AG04450 (cell line): ENCODE measurements at regions not wholly inside any gene's neighbourhood (a gene's known extent, or its start where the extent isn't known, plus 50 kb on each side); places are given as distances from the start of the nearest gene placed in this dataset.

Experiments used
- CTCF ChIA-PET: fragments of 300-600, 350-600 bp; formaldehyde crosslinking; extraction: SDS; loops from one replicate; lab custom pipeline; 2022; ENCODE audit warnings: antibody characterized with exemption, inconsistent platforms; lab: Charles Lee
- POLR2A ChIA-PET: fragments of 350-600 bp; formaldehyde crosslinking; extraction: SDS; loops from one replicate; lab custom pipeline; 2021; ENCODE audit warnings: antibody characterized with exemption, inconsistent platforms; lab: Yijun Ruan, JAX
- DNase-seq: peaks from one replicate; pipeline ENCODE4 v3.0.0-alpha.2; 2011; ENCODE audit warnings: low read depth, low spot score
- H3K27ac ChIP-seq: one replicate; pipeline ENCODE4 v1.5.1; 2012; ENCODE audit warnings: low read depth, low read length, control low read depth
- H3K27me3 ChIP-seq: one replicate; pipeline ENCODE4 v1.6.0; 2012; ENCODE audit warnings: low read length; ENCODE audit not compliant: control insufficient read depth, insufficient read depth
- H3K4me3 ChIP-seq: 2 replicates; pipeline ENCODE4 v1.5.1; 2011; ENCODE audit warnings: mild to moderate bottlenecking, low read depth, low read length, control low read depth
- H3K9me3 ChIP-seq: 2 replicates; pipeline ENCODE4 v1.5.1; 2012; ENCODE audit warnings: low read length; ENCODE audit not compliant: control insufficient read depth, insufficient read depth
- TF ChIP-seq, protein P1 (sequence below): IDR thresholded peaks from 2 replicates; pipeline ENCODE4 v1.5.1; 2011; ENCODE audit warnings: low read depth, low read length, control low read depth, inconsistent platforms

DNA sequence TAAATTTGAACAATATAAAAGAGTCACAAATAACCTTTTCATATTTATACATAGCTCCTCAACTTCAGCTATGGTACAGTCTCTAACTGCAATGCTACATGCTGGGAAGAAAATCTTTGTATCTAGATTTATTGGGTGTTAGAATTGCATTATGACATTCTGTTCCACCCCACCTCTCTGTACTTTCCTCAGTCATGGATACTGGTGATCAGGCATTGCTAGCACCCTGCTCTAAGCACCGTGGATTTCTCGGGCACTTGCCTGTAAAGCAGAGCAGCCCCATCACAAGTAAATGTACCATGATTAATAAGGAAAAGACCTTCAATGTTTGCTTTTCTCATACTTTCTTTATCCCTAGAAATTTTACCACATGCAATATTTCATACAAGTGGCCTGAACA, 1028.9 kb upstream of the INTU start:
- H3K27ac ChIP-seq = no peak overlapping the region
- no peak for DNase-seq
- ChIA-PET POLR2A (no interaction called here), CTCF (interaction anchor here (0.5 to 3.0 kb wide), 16 partner anchors 8 to 1291 kb away, joined by 3 to 18 read pairs (median 4); no protein-coding TSS in a partner anchor)
- H3K27me3 ChIP-seq = no peaks in the 10 kb centered on the region
- TF ChIP-seq, protein P1, sequence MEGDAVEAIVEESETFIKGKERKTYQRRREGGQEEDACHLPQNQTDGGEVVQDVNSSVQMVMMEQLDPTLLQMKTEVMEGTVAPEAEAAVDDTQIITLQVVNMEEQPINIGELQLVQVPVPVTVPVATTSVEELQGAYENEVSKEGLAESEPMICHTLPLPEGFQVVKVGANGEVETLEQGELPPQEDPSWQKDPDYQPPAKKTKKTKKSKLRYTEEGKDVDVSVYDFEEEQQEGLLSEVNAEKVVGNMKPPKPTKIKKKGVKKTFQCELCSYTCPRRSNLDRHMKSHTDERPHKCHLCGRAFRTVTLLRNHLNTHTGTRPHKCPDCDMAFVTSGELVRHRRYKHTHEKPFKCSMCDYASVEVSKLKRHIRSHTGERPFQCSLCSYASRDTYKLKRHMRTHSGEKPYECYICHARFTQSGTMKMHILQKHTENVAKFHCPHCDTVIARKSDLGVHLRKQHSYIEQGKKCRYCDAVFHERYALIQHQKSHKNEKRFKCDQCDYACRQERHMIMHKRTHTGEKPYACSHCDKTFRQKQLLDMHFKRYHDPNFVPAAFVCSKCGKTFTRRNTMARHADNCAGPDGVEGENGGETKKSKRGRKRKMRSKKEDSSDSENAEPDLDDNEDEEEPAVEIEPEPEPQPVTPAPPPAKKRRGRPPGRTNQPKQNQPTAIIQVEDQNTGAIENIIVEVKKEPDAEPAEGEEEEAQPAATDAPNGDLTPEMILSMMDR = no peak
- no peak overlapping the region for H3K4me3 ChIP-seq
- no peaks in the 10 kb centered on the region for H3K9me3 ChIP-seq

DNA sequence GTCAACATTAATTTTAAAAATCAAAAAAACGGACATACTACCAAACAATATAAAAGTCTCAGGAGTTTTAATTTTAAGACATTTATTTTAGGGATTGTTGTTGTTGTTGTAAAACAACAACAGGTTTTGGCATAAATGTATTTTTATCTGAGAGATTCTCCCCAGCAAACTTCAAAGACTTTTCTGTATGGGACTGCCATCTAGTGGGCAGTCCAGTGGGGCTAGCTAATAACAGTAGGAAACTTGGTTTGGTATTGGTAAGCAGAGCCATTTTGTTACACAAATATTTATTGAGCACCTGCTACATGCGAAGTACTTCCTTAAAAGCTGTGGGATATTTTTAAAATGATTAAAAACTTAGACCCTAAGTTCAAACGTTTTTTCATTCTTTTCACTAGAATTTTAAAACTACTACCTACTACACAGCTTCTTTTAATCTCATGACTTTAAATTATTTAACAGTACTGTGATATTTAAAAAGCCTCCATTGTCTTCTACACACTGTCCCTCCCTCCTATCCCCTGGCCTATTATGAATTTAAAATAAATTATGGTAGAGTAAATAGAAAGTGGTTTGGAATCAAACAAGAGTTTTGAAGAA, 1028.4 kb upstream of the INTU start:
- DNase-seq = peak; percentile 21
- Histone ChIP-seq H3K9me3 (no peaks in the 10 kb centered on the region), H3K4me3 (no peak overlapping the region), H3K27ac (no peak overlapping the region), H3K27me3 (no peaks in the 10 kb centered on the region)
- POLR2A ChIA-PET = no interaction called here
- CTCF ChIA-PET = interaction anchor here (0.5 to 3.0 kb wide), 18 partner anchors 8 to 1291 kb away, joined by 3 to 18 read pairs (median 4); no protein-coding TSS in a partner anchor
- TF ChIP-seq, protein P1 = peak; percentile 90

DNA sequence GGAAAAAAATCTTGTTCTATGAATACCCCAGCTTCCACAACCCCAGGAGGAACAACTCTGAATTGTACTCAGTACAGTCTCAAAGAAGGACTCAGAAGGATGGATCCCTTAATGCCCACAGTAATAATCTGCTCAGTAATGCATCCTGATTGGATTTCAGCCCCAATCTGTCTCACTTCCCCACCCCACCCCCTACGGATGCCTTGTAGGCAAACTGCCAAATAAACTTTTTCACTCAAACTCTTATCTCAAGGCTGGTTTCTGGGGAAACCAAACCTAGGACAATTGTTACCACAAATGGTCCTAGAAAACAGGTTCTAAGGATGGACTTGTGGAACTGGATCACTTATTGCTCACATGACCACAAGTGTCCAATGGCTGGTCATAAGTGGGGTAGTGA, 1021.8 kb upstream of the INTU start:
- DNase-seq = no peak
- CTCF ChIA-PET = interaction anchor here (1.3 kb wide), 1 partner anchor 790 kb away, joined by 3 read pairs; no protein-coding TSS in a partner anchor
- TF ChIP-seq, protein P1 = no peak
- Histone ChIP-seq H3K4me3 (no peak overlapping the region), H3K9me3 (no peaks in the 10 kb centered on the region), H3K27ac (no peak overlapping the region), H3K27me3 (no peaks in the 10 kb centered on the region)
- POLR2A ChIA-PET = no interaction called here

DNA sequence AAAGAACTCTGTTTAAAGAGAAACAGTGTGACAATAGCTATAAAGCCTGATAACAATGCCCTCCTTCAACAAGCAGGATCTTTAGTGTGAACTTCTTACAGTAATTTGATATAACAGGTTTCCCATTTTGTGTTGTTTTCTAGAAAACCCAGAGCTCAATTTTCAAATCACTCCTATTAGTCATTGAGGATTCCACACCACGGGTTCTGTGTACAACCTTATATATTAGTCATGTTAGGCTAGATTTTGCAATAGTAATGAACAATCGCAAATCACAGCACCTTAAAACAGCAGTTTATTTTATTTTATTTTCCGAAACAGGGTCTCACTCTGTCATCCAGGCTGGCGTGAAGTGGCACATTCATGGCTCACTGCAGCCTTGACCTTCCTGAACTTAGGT, 1020.9 kb upstream of the INTU start:
- CTCF ChIA-PET = interaction anchor here (0.7 to 1.3 kb wide), 3 partner anchors 13 to 1298 kb away, joined by 3 to 4 read pairs (median 3); no protein-coding TSS in a partner anchor
- POLR2A ChIA-PET = no interaction called here
- peak; percentile 30 for DNase-seq

DNA sequence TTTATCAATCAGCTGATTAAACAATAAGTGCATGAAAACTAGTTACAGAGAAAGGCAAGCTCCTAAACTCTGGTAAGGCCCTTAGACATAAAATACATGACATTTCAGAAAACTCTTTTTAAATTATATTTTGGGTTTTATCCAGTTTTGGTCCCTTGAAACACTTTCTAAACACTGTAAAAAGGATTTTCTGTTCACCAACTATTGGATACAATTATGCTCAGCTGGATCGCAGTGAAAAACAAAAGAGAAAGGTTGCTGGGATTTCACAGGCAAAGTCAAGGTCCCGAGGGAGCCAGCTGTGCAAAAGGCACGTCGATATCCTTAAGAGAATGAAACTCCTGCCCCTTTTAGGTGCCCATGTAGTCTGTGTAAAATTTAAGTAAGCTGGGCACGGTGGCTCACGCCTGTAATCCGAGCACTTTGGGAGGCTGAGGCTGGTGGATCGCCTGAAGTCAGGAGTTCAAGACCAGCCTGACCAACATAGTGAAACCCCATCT, 1018.4 kb upstream of the INTU start:
- no peak for DNase-seq
- Histone ChIP-seq H3K27me3 (no peaks in the 10 kb centered on the region), H3K9me3 (peaks cover 4% of the 10 kb centered on the region; the same call in 1 of the 2 replicates), H3K27ac (no peak overlapping the region), H3K4me3 (no peak overlapping the region)
- TF ChIP-seq, protein P1 = no peak
- ChIA-PET POLR2A (no interaction called here), CTCF (no interaction called here)

More for the DNA sequence above, 1020.9 kb upstream of the INTU start:
- Histone ChIP-seq H3K4me3 (no peak overlapping the region), H3K27ac (no peak overlapping the region), H3K9me3 (peaks cover 3% of the 10 kb centered on the region; the same call in 1 of the 2 replicates), H3K27me3 (no peaks in the 10 kb centered on the region)
- TF ChIP-seq, protein P1 = no peak
